Urinary bladder (tissue), 3 donors: ENCODE measurements at regions not wholly inside any gene's neighbourhood (a gene's known extent, or its start where the extent isn't known, plus 50 kb on each side); places are given as distances from the start of the nearest gene placed in this dataset.
"Not testable (repeated sequence)": the region's sequence is repeated elsewhere in the genome, so short reads cannot be mapped to it uniquely, and the experiment has no call there.

Source experiments
- DNase-seq: peaks from one replicate; pipeline ENCODE4 v3.0.0-alpha.2; 2015; ENCODE audit errors: extremely low spot score
- H3K27ac ChIP-seq: one replicate; pipeline ENCODE4 v1.5.1; 2013; ENCODE audit warnings: low read depth, mild to moderate bottlenecking, moderate library complexity
- H3K36me3 ChIP-seq: one replicate; pipeline ENCODE4 v1.6.1; 2013; ENCODE audit warnings: mild to moderate bottlenecking, moderate library complexity; ENCODE audit not compliant: insufficient read depth
- H3K4me1 ChIP-seq: one replicate; pipeline ENCODE4 v1.6.1; 2013; ENCODE audit warnings: mild to moderate bottlenecking, moderate library complexity; ENCODE audit not compliant: insufficient read depth
- H3K4me3 ChIP-seq: one replicate; pipeline ENCODE4 v1.5.1; 2013; ENCODE audit warnings: low read depth, low read length
- WGBS: extraction: QIAGEN DNeasy Blood & Tissue Kit; methylation state at CpG from one replicate; pipeline ENCODE4 v1.1.7; 2013; 5-methylcytosine and 5-hydroxymethylcytosine counted together
- donor health status: healthy with polysubstance abuse.
- donor health status: healthy.

DNA sequence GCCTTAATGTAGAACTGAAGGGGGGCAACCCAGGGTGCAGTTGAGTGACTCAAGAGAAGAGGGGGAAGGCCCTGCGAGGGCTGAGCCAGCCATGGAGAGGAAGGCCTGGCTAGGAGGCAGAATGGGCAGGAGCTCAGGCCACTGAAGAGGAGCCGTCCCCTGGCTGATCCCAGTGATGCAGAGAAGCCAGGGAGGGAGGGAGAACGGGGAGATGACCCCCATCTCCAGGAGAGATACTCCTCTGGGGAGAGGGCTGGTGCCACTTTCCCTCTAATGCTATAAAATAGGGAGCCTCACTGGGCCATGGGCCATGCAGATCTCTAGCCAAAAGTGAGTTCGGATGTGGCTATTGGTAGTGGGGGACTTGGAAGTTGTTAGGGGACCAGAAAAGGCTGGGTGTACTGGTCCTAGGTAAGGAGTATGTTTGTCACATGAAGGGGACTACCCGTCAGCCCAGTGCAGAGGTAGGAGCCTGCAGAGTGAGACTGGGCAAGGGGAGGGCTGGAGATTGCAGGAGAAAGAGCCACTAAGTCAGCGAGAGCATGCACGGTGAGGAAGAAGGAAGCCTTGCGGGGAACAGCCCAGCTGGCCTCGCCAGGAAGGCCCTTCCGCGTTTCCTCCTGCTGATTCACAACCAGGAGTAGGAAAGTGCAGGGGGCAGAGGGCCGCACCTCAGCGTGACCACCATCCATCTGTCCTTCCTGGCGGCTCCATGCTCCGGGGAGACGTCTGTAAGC, 347.6 kb downstream of the TCERG1L start:
- 79% methylated on average over 16 of the region's 16 CpGs for WGBS

DNA sequence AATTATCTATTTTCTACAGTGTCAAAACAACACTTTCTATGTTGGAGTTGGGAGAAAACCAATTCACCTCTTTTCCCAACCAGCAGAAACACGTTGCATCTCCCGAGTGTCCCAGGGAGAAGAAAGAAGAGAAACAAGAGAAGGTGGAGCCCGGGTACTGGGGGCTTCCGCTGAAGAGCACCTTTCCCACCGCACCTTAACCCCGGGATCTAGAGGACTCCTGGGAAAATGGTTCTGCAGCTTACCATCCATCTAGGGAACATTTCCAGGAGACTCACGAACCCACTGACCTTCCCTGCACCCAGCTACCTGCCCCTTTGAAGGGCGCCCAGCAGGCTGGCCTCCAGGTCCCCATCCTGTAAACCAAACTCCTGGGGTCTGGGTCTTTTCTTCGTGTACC, 346.8 kb downstream of the TCERG1L start:
- DNase-seq: no peak
- WGBS: 86% methylated on average over 9 of the region's 9 CpGs

More for the DNA sequence above, 347.6 kb downstream of the TCERG1L start:
- Histone ChIP-seq H3K27ac (no peak overlapping the region), H3K4me3 (no peak overlapping the region), H3K4me1 (no peaks in the 10 kb centered on the region), H3K36me3 (no peaks in the 10 kb centered on the region)
- no peak for DNase-seq

DNA sequence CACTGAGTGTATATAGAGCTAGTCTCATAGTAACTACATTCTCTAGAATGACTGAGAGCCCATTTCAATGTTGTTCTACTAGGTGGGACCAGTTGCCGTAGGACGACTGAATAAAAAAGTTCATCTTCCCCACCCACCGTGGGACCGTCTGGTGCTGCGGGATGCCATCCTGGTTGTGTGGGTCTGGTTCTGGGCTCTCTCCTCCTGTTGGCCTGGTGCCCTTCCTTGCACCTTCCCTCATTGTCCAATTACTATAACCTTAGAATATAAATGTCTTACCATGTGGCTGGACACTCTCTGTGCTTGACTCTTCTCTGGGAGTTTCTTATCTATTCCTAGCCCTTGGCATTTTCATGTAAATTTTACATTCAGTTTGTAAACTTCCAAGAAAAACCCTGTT, 344.4 kb downstream of the TCERG1L start:
- Histone ChIP-seq H3K36me3 (no peaks in the 10 kb centered on the region), H3K27ac (no peak overlapping the region), H3K4me3 (no peak overlapping the region), H3K4me1 (no peaks in the 10 kb centered on the region)
- WGBS: 82% methylated on average over 5 of the region's 5 CpGs
- no peak for DNase-seq

More for the DNA sequence above, 346.8 kb downstream of the TCERG1L start:
- Histone ChIP-seq H3K27ac (no peak overlapping the region), H3K4me3 (no peak overlapping the region), H3K36me3 (no peaks in the 10 kb centered on the region), H3K4me1 (no peaks in the 10 kb centered on the region)

DNA sequence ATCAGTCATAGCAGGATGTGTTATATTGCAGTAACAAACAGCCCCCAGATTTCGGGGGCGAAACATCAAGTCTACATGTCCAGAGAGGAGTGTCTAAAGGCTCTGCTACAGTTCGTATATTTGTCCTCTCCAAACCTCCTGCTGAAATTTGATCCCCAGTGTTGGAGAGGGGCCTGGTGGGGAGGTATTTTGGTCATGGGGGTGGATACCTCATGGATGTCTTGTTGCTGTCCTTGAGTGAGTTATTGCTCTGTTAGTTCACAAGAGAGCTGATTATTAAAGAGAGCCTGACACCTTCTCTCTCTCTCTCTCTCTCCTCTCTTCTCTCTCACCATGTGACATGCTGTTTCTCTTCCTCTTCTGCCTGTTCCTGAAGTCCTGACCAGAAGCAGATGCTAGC, 343.7 kb downstream of the TCERG1L start:
- Histone ChIP-seq H3K4me3 (no peak overlapping the region), H3K36me3 (no peaks in the 10 kb centered on the region), H3K27ac (no peak overlapping the region), H3K4me1 (no peaks in the 10 kb centered on the region)
- 60% methylated on average over 3 of the region's 3 CpGs for WGBS
- DNase-seq: no peak

DNA sequence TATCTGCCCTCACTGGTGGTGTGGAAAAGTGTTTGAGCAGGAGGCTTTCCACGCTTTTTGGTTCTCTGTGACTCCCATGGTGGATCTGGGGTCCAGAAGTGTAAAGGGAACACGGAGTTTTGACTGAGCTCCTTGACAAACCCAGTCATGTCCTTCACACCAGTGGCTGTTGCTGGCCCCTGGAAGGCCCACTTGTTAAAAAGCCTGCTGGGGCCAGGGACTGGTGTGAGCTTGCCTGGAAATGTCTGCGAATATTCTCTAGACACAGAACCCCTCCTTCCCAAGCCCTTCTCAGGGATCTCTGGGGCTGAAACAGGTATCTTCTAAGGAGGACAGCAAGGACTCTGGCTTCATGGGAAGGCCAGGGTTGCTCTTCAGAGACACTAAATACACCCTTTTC, 343.0 kb downstream of the TCERG1L start:
- no peak overlapping the region for H3K27ac ChIP-seq
- no peak overlapping the region for H3K4me3 ChIP-seq
- 80% methylated on average over 3 of the region's 3 CpGs for WGBS

DNA sequence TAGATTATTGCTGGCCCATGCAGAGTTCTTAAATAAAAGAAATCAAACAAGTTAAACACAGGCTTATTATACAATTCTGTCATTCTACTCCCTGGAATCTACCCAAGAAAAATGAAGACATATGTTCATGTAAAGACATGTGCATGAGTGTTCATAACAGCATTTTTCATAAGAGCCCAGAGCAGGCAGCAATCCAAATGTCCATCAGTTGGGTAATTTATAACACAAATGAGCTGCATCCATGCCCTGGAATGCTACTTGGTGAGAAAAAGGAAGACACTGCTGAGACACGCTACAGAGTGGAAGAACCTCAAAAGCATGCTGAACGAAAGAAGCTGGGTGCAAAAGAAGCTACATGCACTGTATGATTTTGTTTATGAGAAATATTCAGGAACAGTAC, 342.6 kb downstream of the TCERG1L start:
- Histone ChIP-seq H3K4me3 (no peak overlapping the region), H3K36me3 (no peaks in the 10 kb centered on the region), H3K27ac (no peak overlapping the region), H3K4me1 (no peaks in the 10 kb centered on the region)
- no peak for DNase-seq
- WGBS: 68% methylated on average over 2 of the region's 2 CpGs

More for the DNA sequence above, 343.0 kb downstream of the TCERG1L start:
- no peak for DNase-seq
- Histone ChIP-seq H3K36me3 (no peaks in the 10 kb centered on the region), H3K4me1 (no peaks in the 10 kb centered on the region)

DNA sequence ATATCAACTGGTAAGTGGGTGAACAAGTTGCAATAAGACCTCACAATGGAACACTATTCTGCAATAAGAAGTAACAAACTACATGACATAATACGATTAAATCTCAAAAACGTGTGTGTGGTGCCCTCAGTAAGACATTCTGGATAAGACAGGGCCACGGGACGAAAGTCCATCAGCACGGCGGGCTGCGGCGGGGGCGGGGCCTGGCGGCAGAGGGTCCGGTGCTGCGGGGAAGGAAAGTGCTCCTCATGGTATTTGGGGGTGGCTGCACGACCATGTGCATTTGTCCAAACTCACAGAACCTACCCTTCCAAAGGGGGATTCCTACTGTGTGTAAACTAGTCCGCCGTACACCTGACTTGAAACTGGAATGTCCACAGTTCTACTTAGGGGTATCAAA, 341.8 kb downstream of the TCERG1L start:
- WGBS: 86% methylated on average over 15 of the region's 15 CpGs
- no peak for DNase-seq
- Histone ChIP-seq H3K27ac (no peak overlapping the region), H3K4me1 (no peaks in the 10 kb centered on the region), H3K36me3 (no peaks in the 10 kb centered on the region), H3K4me3 (no peak overlapping the region)

DNA sequence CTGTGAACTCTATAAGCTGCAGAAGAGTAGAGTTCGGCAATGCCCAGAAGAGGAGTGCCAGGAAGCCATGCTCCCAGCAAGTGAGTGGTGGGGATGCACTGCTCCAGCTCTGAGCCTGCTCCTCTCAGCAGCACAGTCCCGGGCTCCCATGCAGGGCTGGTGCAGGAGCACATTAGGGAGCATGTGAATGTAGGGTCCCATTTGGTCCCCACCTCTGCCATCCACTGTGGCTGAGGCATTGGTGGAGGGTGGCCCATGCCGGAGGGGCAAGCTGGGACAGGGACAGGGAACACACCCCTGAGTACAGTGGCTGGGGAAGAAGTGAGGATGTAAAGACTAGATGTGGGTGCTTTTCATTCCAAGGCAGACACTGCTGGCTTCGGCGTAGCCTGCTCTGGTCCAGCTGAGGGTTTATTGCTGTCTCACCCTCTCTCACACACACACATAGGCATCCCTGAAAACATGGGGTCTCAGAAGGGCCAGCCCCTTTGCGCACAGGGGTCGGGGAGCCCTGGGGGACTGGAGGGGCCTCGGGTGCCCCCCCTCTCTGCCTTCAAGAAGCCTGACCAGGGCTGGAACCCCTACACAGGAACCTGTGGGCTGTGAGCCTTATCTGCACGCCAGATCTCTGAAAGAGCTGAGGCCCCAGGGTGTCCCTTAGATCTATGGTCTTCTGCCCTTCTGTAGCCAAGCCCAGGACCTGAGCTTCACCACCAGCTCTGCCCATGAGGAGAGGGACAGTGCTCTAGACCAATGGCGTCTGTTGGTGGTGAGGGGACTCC, 341.0 kb downstream of the TCERG1L start:
- Histone ChIP-seq H3K36me3 (no peaks in the 10 kb centered on the region), H3K27ac (no peak overlapping the region), H3K4me3 (no peak overlapping the region), H3K4me1 (no peaks in the 10 kb centered on the region)
- WGBS: 74% methylated on average over 10 of the region's 10 CpGs
- no peak for DNase-seq

DNA sequence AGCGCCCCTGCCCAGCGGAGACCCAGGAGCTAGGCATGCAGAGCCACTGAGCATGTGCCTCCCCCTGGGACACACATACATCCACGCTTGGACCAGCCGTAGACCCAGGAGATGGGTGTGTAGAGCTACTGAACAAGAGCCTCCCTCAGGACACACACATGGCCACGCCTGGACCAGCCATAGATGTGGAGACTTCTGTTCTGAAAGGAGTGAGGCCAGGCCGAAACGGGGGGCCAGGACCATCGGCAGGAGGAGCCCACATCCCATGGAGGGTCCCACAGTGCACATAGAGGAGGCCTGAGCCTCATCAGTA, 340.4 kb downstream of the TCERG1L start:
- no peaks in the 10 kb centered on the region for H3K36me3 ChIP-seq
- no peaks in the 10 kb centered on the region for H3K4me1 ChIP-seq
- no peak overlapping the region for H3K27ac ChIP-seq
- no peak for DNase-seq
- WGBS: 85% methylated on average over 8 of the region's 8 CpGs
- no peak overlapping the region for H3K4me3 ChIP-seq

DNA sequence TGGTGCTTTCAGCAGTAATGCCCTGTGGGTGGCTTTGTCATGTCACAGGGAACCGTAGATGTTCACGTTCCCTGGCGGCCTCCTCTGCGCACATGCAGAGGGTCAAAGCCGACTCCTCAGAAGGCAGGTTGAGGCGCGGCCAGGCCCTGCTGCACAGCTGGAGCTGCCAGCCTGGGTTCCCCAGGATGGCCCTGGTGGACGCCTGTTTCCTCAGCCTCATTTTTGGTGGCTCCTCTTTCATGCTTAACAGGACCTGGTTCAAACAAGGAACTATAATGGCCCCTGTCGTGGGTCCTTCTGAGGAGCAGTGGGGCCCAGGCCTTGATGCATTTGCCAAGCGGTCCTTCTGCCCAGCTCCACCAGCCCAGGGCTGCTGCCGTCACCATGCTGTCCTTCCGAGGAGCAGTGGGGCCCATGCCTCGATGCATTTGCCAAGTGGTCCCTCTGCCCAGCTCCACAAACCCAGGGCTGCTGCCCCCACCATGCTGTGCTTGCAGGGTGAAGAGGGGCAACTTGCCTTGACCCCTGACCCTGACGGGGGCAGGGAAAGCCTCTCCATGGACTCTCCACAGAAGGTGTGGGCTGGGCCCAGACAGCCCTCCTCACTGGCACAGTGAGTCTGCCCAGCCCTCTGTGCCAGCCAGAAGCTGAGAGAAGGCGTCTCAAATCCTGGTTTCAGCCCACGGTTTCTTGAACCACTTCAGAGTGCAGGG, 338.2 kb downstream of the TCERG1L start:
- H3K4me1 ChIP-seq: no peaks in the 10 kb centered on the region
- H3K4me3 ChIP-seq: no peak overlapping the region
- H3K36me3 ChIP-seq: no peaks in the 10 kb centered on the region
- no peak for DNase-seq
- H3K27ac ChIP-seq: no peak overlapping the region
- 83% methylated on average over 16 of the region's 16 CpGs for WGBS

DNA sequence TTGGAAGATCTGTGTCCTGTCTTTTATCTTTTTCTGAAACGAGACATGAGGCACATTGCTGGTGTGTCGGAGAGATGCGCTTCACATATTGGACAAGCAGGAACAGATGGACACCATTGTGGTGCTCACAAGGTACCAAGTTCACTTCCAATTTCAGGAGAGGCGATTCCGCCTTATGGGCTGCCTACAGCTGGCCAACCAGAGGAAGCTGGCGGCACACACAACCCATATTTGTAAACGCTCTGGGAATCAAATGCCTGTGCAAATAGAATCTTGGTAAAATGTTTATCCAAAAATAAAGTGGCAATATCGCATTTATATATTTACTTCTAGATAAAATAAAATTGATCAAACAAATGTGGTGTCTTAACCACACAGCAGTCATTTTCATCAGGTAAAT, 337.4 kb downstream of the TCERG1L start:
- Histone ChIP-seq H3K4me3 (no peak overlapping the region), H3K4me1 (no peaks in the 10 kb centered on the region), H3K36me3 (no peaks in the 10 kb centered on the region), H3K27ac (no peak overlapping the region)
- no peak for DNase-seq
- 81% methylated on average over 8 of the region's 8 CpGs for WGBS

DNA sequence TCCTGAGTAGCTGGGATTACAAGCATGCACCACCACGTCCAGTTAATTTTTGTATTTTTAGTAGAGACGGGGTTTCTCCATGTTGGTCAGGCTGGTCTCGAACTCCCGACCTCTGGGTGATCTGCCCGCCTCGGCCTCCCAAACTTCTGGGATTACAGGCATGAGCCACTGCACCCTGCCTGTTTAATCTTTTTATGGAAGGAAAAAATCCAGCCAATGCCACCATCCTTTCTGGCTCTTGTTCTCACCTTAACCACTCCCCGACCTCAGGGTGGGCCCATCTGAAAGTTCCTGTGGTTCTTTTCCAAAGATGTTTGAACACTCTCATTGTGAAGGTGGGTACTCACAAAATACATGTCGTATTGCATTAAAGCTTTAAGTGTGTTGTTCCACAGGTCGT, 336.2 kb downstream of the TCERG1L start:
- H3K4me3 ChIP-seq, H3K36me3 ChIP-seq, H3K4me1 ChIP-seq, H3K27ac ChIP-seq, DNase-seq: not testable (repeated sequence)
- WGBS: 89% methylated on average over 9 of the region's 9 CpGs

DNA sequence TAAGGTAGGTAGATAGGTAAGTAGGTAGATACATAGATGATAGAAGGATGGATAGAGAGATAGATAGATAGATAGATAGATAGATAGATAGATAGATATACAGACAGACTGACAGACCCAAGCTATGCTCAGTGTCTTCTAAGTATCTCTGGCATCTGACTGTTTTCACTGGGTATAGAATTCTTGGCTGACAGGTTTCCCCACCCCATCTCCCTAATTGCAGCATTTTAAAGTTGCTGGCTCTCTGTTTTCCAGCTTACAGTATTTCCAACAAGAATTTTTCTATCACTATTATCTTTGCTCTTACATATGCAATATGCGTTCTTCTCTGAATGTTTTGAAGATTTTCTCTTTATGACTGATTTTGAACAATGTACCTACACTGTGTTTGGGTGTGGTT, 328.7 kb downstream of the TCERG1L start:
- no peaks in the 10 kb centered on the region for H3K4me1 ChIP-seq
- WGBS: 75% methylated on average over 1 of the region's 1 CpG
- H3K36me3 ChIP-seq: no peaks in the 10 kb centered on the region
- H3K4me3 ChIP-seq: no peak overlapping the region
- no peak for DNase-seq
- H3K27ac ChIP-seq: no peak overlapping the region

DNA sequence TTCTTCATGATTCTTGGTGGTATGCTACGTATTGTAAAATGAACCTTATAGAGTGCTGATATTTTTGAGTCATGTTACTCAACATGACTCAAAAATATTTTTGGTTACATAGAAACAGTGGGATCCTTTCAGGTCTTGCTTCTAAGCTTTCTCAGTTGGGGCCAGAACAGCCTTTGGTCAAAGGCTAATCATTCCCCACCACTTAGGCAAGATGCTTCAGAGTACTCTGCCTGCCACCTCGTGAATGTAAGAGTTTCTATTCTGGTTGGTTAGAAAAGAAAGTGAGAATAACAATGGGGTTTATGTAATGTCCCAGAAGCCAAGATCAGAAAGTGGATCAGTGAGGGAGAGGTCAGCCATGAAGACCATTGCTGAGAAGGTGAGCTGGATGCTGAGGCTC, 327.8 kb downstream of the TCERG1L start:
- Histone ChIP-seq H3K27ac (no peak overlapping the region), H3K36me3 (no peaks in the 10 kb centered on the region), H3K4me1 (no peaks in the 10 kb centered on the region), H3K4me3 (no peak overlapping the region)
- 68% methylated on average over 2 of the region's 2 CpGs for WGBS
- no peak for DNase-seq
